HepG2 (cell line): ENCODE measurements at regions not wholly inside any gene's neighbourhood (a gene's known extent, or its start where the extent isn't known, plus 50 kb on each side); places are given as distances from the start of the nearest gene placed in this dataset.

Experiments used
- AKAP8 ChIP-seq: sonication (generic); formaldehyde crosslinking; IDR thresholded peaks from 2 replicates; pipeline ENCODE4 v1.5.1; 2020; ENCODE audit warnings: mild to moderate bottlenecking, missing genetic modification reagents
- BORCS8-MEF2B ChIP-seq: sonication (generic); formaldehyde crosslinking; IDR thresholded peaks from 2 replicates; pipeline ENCODE4 v1.8.0; 2022; ENCODE audit warnings: mild to moderate bottlenecking, missing genetic modification reagents
- CTCF ChIP-seq: sonication (generic); formaldehyde crosslinking; IDR thresholded peaks from 2 replicates; pipeline ENCODE4 v1.5.0; 2020; ENCODE audit warnings: mild to moderate bottlenecking, missing genetic modification reagents, moderate library complexity
- HMGXB4 ChIP-seq, 2 experiments: sonication (generic) in 1 of 2; formaldehyde crosslinking in 1 of 2; IDR thresholded peaks; 2 replicates each; pipeline versions ENCODE4 v1.4.0 to v1.6.1; 2018 to 2020; ENCODE audit warnings: missing genetic modification reagents in 2 of 2, borderline replicate concordance in 1 of 2, low read depth in 1 of 2, mild to moderate bottlenecking in 1 of 2, missing biosample characterization in 1 of 2
- HNRNPL ChIP-seq: fragments of 200-400 bp; formaldehyde crosslinking; IDR thresholded peaks from 2 replicates; pipeline ENCODE4 v1.6.1; 2017; ENCODE audit warnings: mild to moderate bottlenecking, low read depth, low read length
- IKZF4 ChIP-seq: sonication (generic); formaldehyde crosslinking; IDR thresholded peaks from 2 replicates; pipeline ENCODE4 v1.5.1; 2020; ENCODE audit warnings: borderline replicate concordance, mild to moderate bottlenecking, low read depth, missing genetic modification reagents; ENCODE audit errors: not compliant biosample characterization
- KDM6A ChIP-seq: IDR thresholded peaks from 2 replicates; pipeline ENCODE4 v1.6.1; 2016; ENCODE audit warnings: low read depth
- LCORL ChIP-seq, 2 experiments: fragments of 450-650 bp in 1 of 2; sonication (generic) in 1 of 2; formaldehyde crosslinking in 1 of 2; IDR thresholded peaks; 2 replicates each; pipeline versions ENCODE4 v1.5.0 to v1.6.1; 2017 to 2020; ENCODE audit warnings: antibody characterized with exemption in 1 of 2, missing genetic modification reagents in 1 of 2
- NFE2L1 ChIP-seq: sonication (generic); formaldehyde crosslinking; IDR thresholded peaks from 2 replicates; pipeline ENCODE4 v1.4.0; 2020; ENCODE audit warnings: missing genetic modification reagents, mild to moderate bottlenecking, borderline replicate concordance
- NR2F6 ChIP-seq, 2 experiments: IDR thresholded peaks; 2 replicates each; pipeline ENCODE4 v1.6.1; 2016; ENCODE audit warnings: antibody characterized with exemption in 1 of 2, mild to moderate bottlenecking in 1 of 2
- RELA ChIP-seq: sonication (generic); formaldehyde crosslinking; IDR thresholded peaks from 2 replicates; pipeline ENCODE4 v1.4.0; 2020; ENCODE audit warnings: missing genetic modification reagents
- SP2 ChIP-seq: sonication (generic); formaldehyde crosslinking; IDR thresholded peaks from 2 replicates; pipeline ENCODE4 v1.5.1; 2020; ENCODE audit warnings: mild to moderate bottlenecking, missing genetic modification reagents
- SP5 ChIP-seq: IDR thresholded peaks from 2 replicates; pipeline ENCODE4 v1.6.1; 2016; ENCODE audit warnings: low read depth, borderline replicate concordance
- THYN1 ChIP-seq: sonication (generic); formaldehyde crosslinking; IDR thresholded peaks from 2 replicates; pipeline ENCODE4 v1.8.1; 2023; ENCODE audit warnings: low read depth, mild to moderate bottlenecking, moderate library complexity, missing genetic modification reagents, borderline replicate concordance
- ZGPAT ChIP-seq: IDR thresholded peaks from 2 replicates; pipeline ENCODE4 v1.6.1; 2016; ENCODE audit warnings: mild to moderate bottlenecking
- ZIK1 ChIP-seq: sonication (generic); formaldehyde crosslinking; IDR thresholded peaks from 2 replicates; pipeline ENCODE4 v1.5.0; 2020; ENCODE audit warnings: mild to moderate bottlenecking, low read depth, missing genetic modification reagents, borderline replicate concordance
- ZNF121 ChIP-seq: sonication (generic); formaldehyde crosslinking; IDR thresholded peaks from 2 replicates; pipeline ENCODE4 v1.5.0; 2020; ENCODE audit warnings: mild to moderate bottlenecking, missing genetic modification reagents
- ZNF256 ChIP-seq: sonication (generic); formaldehyde crosslinking; conservative IDR thresholded peaks from 2 replicates; pipeline ENCODE4 v1.4.0; 2020; ENCODE audit warnings: missing genetic modification reagents
- ZNF569 ChIP-seq: sonication (generic); formaldehyde crosslinking; IDR thresholded peaks from 2 replicates; pipeline ENCODE4 v1.5.0; 2020; ENCODE audit warnings: mild to moderate bottlenecking, missing genetic modification reagents, moderate library complexity, borderline replicate concordance
- ZNF576 ChIP-seq: sonication (generic); formaldehyde crosslinking; IDR thresholded peaks from 2 replicates; pipeline ENCODE4 v1.4.0; 2020; ENCODE audit warnings: mild to moderate bottlenecking, missing genetic modification reagents
- ZNF83 ChIP-seq: sonication (generic); formaldehyde crosslinking; IDR thresholded peaks from 2 replicates; pipeline ENCODE4 v1.4.0; 2020; ENCODE audit warnings: missing genetic modification reagents, mild to moderate bottlenecking, borderline replicate concordance
- ZSCAN20 ChIP-seq: sonication (generic); formaldehyde crosslinking; IDR thresholded peaks from 2 replicates; pipeline ENCODE4 v1.4.0; 2020; ENCODE audit warnings: missing genetic modification reagents, mild to moderate bottlenecking, borderline replicate concordance
- TF ChIP-seq, protein P1 (sequence below): sonication (generic); formaldehyde crosslinking; IDR thresholded peaks from 2 replicates; pipeline ENCODE4 v1.5.0; 2020; ENCODE audit warnings: missing genetic modification reagents, mild to moderate bottlenecking, borderline replicate concordance

- TF ChIP-seq, protein P1, sequence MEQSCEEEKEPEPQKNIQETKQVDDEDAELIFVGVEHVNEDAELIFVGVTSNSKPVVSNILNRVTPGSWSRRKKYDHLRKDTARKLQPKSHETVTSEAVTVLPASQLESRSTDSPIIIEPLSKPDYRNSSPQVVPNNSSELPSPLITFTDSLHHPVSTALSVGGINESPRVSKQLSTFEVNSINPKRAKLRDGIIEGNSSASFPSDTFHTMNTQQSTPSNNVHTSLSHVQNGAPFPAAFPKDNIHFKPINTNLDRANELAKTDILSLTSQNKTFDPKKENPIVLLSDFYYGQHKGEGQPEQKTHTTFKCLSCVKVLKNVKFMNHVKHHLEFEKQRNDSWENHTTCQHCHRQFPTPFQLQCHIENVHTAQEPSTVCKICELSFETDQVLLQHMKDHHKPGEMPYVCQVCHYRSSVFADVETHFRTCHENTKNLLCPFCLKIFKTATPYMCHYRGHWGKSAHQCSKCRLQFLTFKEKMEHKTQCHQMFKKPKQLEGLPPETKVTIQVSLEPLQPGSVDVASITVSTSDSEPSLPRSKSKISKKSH (CRISPR knock-in tag): no peak
- TF ChIP-seq CTCF (CRISPR knock-in tag) (peak; percentile 80), ZNF569 (CRISPR knock-in tag) (no peak), HMGXB4 (CRISPR knock-in tag; IDR thresholded peaks at IDR 0.05; ENCODE audit: borderline replicate concordance in 1 of 2, low read depth in 1 of 2) (peak; percentile 37 to 79), HNRNPL (no peak), ZNF576 (no peak), AKAP8 (CRISPR knock-in tag) (no peak), ZSCAN20 (CRISPR knock-in tag) (no peak), LCORL (IDR thresholded peaks at IDR 0.05) (no peak), LCORL (CRISPR knock-in tag; IDR thresholded peaks at IDR 0.05) (peak; percentile 35; the same call in 1 of the 2 replicates), ZNF256 (CRISPR knock-in tag) (no peak), ZGPAT (CRISPR knock-in tag) (peak; percentile 43; the same call in 1 of the 2 replicates), ZIK1 (CRISPR knock-in tag) (no peak), RELA (CRISPR knock-in tag) (no peak), NR2F6 (IDR thresholded peaks at IDR 0.05) (no peak), NR2F6 (CRISPR knock-in tag; IDR thresholded peaks at IDR 0.05) (no peak), THYN1 (CRISPR knock-in tag) (no peak), ZNF83 (no peak), SP2 (no peak), BORCS8-MEF2B (no peak), ZNF121 (CRISPR knock-in tag) (no peak), IKZF4 (CRISPR knock-in tag) (no peak), SP5 (CRISPR knock-in tag) (no peak), KDM6A (CRISPR knock-in tag) (no peak), NFE2L1 (CRISPR knock-in tag) (no peak)
These were observed 87.8 kb upstream of the VPREB1 start (continued) for GRCh38 chr22:22156716-22157347.
